ENCODE measurements at regions not wholly inside any gene's neighbourhood (a gene's known extent, or its start where the extent isn't known, plus 50 kb on each side); places are given as distances from the start of the nearest gene placed in this dataset.

DNA sequence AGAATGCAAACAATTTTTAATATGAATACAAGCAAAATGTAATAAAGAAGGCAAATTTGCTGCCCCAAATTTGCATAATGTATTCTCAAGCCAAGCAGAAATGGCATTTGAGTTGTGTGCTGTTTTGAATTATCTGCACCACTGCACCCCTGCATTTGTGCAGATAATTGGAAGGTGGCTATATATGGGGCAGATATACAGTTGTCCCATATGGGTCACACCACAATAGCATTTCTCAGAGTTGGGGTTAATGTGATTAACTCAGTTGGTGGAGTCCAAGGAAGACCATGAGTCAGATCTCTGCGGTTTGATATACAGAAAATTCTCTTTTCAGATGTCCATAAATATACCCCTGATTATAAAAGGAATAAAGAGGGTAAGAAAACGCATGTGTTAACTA is 68.9 kb upstream of the EXOC4 start:
- H3K4me3 ChIP-seq (ENCODE audit: low read depth, low read length): no peak overlapping the region
- DNase-seq (ENCODE audit: low read depth): no peak
- H3K27me3 ChIP-seq (ENCODE audit: control insufficient read depth, insufficient read depth, low read length): no peaks in the 10 kb centered on the region
- H3K36me3 ChIP-seq (ENCODE audit: control insufficient read depth, insufficient read depth, low read length): no peaks in the 10 kb centered on the region
- TF ChIP-seq, protein P1, sequence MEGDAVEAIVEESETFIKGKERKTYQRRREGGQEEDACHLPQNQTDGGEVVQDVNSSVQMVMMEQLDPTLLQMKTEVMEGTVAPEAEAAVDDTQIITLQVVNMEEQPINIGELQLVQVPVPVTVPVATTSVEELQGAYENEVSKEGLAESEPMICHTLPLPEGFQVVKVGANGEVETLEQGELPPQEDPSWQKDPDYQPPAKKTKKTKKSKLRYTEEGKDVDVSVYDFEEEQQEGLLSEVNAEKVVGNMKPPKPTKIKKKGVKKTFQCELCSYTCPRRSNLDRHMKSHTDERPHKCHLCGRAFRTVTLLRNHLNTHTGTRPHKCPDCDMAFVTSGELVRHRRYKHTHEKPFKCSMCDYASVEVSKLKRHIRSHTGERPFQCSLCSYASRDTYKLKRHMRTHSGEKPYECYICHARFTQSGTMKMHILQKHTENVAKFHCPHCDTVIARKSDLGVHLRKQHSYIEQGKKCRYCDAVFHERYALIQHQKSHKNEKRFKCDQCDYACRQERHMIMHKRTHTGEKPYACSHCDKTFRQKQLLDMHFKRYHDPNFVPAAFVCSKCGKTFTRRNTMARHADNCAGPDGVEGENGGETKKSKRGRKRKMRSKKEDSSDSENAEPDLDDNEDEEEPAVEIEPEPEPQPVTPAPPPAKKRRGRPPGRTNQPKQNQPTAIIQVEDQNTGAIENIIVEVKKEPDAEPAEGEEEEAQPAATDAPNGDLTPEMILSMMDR (IDR thresholded peaks at IDR 0.05; ENCODE audit: insufficient read depth, low read length, poor library complexity, severe bottlenecking): no peak

DNA sequence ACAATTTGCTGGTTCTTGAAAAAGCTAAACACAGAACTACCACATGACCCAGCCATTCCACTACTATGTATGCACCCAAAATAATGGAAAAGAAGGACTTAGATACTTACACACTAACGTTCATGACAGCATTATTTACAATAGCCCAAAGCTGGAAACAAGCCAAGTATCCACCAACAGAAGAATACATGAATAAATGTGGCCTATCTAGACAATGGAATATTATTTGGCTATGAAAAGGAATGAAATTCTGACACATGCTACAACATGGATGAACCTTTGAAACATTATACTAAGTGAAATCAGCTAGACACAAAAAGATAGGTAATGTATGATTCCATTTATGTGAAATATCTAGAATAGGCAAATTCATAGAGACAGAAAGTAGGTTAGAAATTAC is 67.4 kb upstream of the EXOC4 start:
- TF ChIP-seq, protein P1 (IDR thresholded peaks at IDR 0.05; ENCODE audit: insufficient read depth, low read length, poor library complexity, severe bottlenecking): no peak
- DNase-seq (ENCODE audit: low read depth): no peak
- H3K36me3 ChIP-seq (ENCODE audit: control insufficient read depth, insufficient read depth, low read length): no peaks in the 10 kb centered on the region
- H3K27me3 ChIP-seq (ENCODE audit: control insufficient read depth, insufficient read depth, low read length): no peaks in the 10 kb centered on the region
- H3K4me3 ChIP-seq (ENCODE audit: low read depth, low read length): no peak overlapping the region

DNA sequence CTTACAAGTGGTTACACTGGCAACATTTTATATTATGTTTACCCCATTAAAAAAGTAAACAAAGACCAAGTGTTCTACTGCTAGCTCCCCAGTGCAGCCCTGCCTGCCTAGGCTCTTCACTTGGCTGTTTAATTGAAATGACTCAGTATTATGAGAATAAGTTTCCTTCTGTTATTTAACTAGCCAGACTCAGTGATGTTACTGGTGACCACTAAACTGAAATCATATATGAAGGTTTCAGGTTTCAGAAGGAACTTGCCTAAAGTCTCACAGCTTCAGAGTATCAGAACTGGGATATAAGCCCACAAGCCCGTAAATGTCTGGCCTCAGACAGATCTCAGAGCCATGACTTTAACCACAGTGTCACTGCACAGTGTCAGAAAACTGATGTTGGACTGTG is 66.8 kb upstream of the EXOC4 start:
- Histone ChIP-seq H3K4me3 (ENCODE audit: low read depth, low read length) (no peak overlapping the region), H3K36me3 (ENCODE audit: control insufficient read depth, insufficient read depth, low read length) (no peaks in the 10 kb centered on the region), H3K27me3 (ENCODE audit: control insufficient read depth, insufficient read depth, low read length) (no peaks in the 10 kb centered on the region)
- TF ChIP-seq, protein P1 (IDR thresholded peaks at IDR 0.05; ENCODE audit: insufficient read depth, low read length, poor library complexity, severe bottlenecking): no peak
- DNase-seq (ENCODE audit: low read depth): no peak

DNA sequence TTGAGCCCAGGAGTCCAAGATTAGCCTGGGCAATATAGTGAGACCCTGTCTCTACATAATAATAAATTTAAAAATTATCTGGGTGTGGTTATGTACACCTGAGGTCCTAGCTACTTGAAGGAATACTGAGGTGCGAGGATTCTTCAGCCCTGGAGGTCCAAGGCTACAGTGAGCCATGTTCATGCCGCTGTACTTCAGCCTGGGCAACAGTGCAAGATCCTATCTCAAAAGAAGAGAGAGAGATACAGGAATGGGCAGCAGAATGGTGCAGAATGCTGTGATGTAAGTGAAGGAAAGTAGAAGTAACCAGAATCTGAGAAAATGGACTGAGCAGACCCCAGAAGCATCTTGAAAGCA is 62.7 kb upstream of the EXOC4 start:
- no peak overlapping the region for H3K4me3 ChIP-seq (ENCODE audit: low read depth, low read length)
- TF ChIP-seq, protein P1 (IDR thresholded peaks at IDR 0.05; ENCODE audit: insufficient read depth, low read length, poor library complexity, severe bottlenecking): no peak
- DNase-seq (ENCODE audit: low read depth): no peak
- H3K36me3 ChIP-seq (ENCODE audit: control insufficient read depth, insufficient read depth, low read length): no peaks in the 10 kb centered on the region
- H3K27me3 ChIP-seq (ENCODE audit: control insufficient read depth, insufficient read depth, low read length): no peaks in the 10 kb centered on the region

DNA sequence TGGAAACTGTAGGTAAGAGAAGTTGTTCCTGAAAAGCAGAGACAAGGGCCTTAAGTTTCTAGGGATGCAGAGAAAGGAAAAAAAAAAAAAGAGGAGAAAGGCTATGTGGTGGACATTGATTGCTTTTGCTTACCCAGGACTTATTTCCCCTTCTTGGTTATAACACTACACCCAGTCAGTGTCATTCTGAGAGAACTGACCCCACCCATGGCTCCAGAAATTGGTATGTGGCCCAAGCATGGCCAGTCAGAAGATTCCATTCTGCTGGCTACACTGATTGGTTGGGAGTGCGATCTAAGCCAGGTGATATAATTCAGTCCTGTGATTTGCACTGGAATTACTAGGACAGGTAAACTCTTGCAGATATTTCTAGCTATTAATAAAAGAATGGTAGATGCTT is 62.2 kb upstream of the EXOC4 start:
- no peak for DNase-seq (ENCODE audit: low read depth)
- no peaks in the 10 kb centered on the region for H3K27me3 ChIP-seq (ENCODE audit: control insufficient read depth, insufficient read depth, low read length)
- H3K4me3 ChIP-seq (ENCODE audit: low read depth, low read length): no peak overlapping the region
- TF ChIP-seq, protein P1 (IDR thresholded peaks at IDR 0.05; ENCODE audit: insufficient read depth, low read length, poor library complexity, severe bottlenecking): no peak
- H3K36me3 ChIP-seq (ENCODE audit: control insufficient read depth, insufficient read depth, low read length): no peaks in the 10 kb centered on the region

DNA sequence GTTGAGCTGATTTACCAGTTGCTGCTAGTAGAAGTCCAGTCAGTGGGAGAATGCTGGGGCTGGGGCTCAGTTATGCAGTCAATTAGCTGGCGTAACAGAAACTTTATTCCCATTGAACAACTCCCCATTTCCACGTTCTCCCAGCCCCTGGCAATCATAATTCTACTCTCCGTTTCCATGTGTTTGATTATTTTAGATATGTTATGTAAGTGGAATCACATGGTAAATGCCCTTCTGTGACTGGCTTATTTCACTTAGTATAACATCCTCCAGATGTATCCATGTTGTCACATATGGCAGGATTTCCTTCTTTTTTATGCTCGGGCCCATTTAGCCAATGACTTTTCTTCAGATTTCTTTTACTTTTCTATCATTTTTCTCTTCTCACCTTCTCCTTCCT is 61.1 kb upstream of the EXOC4 start:
- TF ChIP-seq, protein P1 (IDR thresholded peaks at IDR 0.05; ENCODE audit: insufficient read depth, low read length, poor library complexity, severe bottlenecking): no peak
- no peak for DNase-seq (ENCODE audit: low read depth)
- Histone ChIP-seq H3K27me3 (ENCODE audit: control insufficient read depth, insufficient read depth, low read length) (no peaks in the 10 kb centered on the region), H3K36me3 (ENCODE audit: control insufficient read depth, insufficient read depth, low read length) (no peaks in the 10 kb centered on the region), H3K4me3 (ENCODE audit: low read depth, low read length) (no peak overlapping the region)
